HCT116 (cell line): ENCODE measurements at regions not wholly inside any gene's neighbourhood (a gene's known extent, or its start where the extent isn't known, plus 50 kb on each side); places are given as distances from the start of the nearest gene placed in this dataset.

Experiments used
- ATAC-seq: fragments of 200-7000 bp; cut with Tn5 transposase; 2 replicates; pipeline ENCODE4 v1.9.1; 2020; ENCODE audit warnings: mild to moderate bottlenecking, moderate library complexity
- BruUV-seq: library from RNA; stranded (reverse); fragments of 400-500 nt; replicated peaks from 2 replicates; lab custom pipeline; 2021; lab: Mats Ljungman, UMichigan
- CTCF ChIA-PET: fragments of 300-600 bp; sonication (Branson Sonifier 250); formaldehyde crosslinking; loops from one replicate; lab custom pipeline; 2021; ENCODE audit warnings: antibody characterized with exemption; lab: Charles Lee
- POLR2A ChIA-PET: fragments of 300-600, 350-600 bp; sonication (Branson Sonifier 250); formaldehyde crosslinking; loops from one replicate; lab custom pipeline; 2021; ENCODE audit warnings: antibody characterized with exemption; lab: Charles Lee
- RAD21 ChIA-PET, 2 experiments: fragments of 300-600 bp; sonication (Branson Sonifier 250); formaldehyde crosslinking; loops; one replicate each; lab custom pipeline; 2023; ENCODE audit warnings: low total read pairs in 2 of 2; ENCODE audit not compliant: uncharacterized antibody in 2 of 2, unreplicated experiment in 2 of 2, low non-redundant PET in 1 of 2; lab: Charles Lee
- DNase-seq: peaks from one replicate; pipeline ENCODE4 v3.0.0-alpha.2; 2010; ENCODE audit warnings: low read depth, low spot score
- H2AFZ ChIP-seq: fragments of 200-600 bp; shearing (Covaris generic), sonication (generic); 2 replicates; pipeline ENCODE4 v1.6.1; 2017; ENCODE audit warnings: low read depth, mixed run types, mixed read lengths, antibody characterized with exemption, low read length; ENCODE audit not compliant: poor library complexity, severe bottlenecking
- H3K27ac ChIP-seq: 2 replicates; pipeline ENCODE4 v1.5.1; 2012; ENCODE audit warnings: low read depth, low read length
- H3K27me3 ChIP-seq: fragments of 200-600 bp; sonication (generic); 2 replicates; pipeline ENCODE4 v1.6.1; 2016; ENCODE audit warnings: mixed run types, low read length, mixed read lengths; ENCODE audit not compliant: insufficient read depth
- H3K36me3 ChIP-seq, 2 experiments: fragments of 200-500 bp in 1 of 2; fragments of 200-600 bp in 1 of 2; sonication (Bioruptor generic) in 1 of 2; sonication (generic) in 1 of 2; 2 replicates each; pipeline versions ENCODE4 v1.5.1 to v1.6.1; 2014 to 2016; ENCODE audit warnings: low read length in 2 of 2, inconsistent platforms in 1 of 2, mixed read lengths in 1 of 2, mixed run types in 1 of 2; ENCODE audit not compliant: insufficient read depth in 2 of 2, control insufficient read depth in 1 of 2
- H3K4me1 ChIP-seq, 2 experiments: fragments of 200-600 bp in 1 of 2; sonication (generic) in 1 of 2; 2 replicates each; pipeline versions ENCODE4 v1.5.1 to v1.6.1; 2012 to 2017; ENCODE audit warnings: low read length in 2 of 2, inconsistent platforms in 1 of 2, mild to moderate bottlenecking in 1 of 2, mixed read lengths in 1 of 2, mixed run types in 1 of 2, moderate library complexity in 1 of 2; ENCODE audit not compliant: insufficient read depth in 2 of 2, control insufficient read depth in 1 of 2
- H3K4me2 ChIP-seq: fragments of 200-600 bp; sonication (generic); 2 replicates; pipeline ENCODE4 v1.6.1; 2017; ENCODE audit warnings: mixed run types, low read length, mixed read lengths
- H3K4me3 ChIP-seq, 2 experiments: fragments of 200-600 bp in 1 of 2; sonication (generic) in 1 of 2; replicated peaks in 1 of 2; 2 replicates each; pipeline ENCODE4 v1.5.1; 2011 to 2016; ENCODE audit warnings: low read length in 2 of 2, control low read depth in 1 of 2, low read depth in 1 of 2, mild to moderate bottlenecking in 1 of 2, mixed read lengths in 1 of 2, mixed run types in 1 of 2
- H3K79me2 ChIP-seq: fragments of 200-600 bp; sonication (generic); 2 replicates; pipeline ENCODE4 v1.6.1; 2017; ENCODE audit warnings: mild to moderate bottlenecking, mixed run types, low read length, moderate library complexity, mixed read lengths; ENCODE audit not compliant: insufficient read depth
- H3K9ac ChIP-seq: fragments of 200-600 bp; sonication (generic); 2 replicates; pipeline ENCODE4 v1.6.1; 2016; ENCODE audit warnings: low read length, mixed read lengths
- H3K9me2 ChIP-seq: fragments of 200-600 bp; sonication (generic), shearing (Covaris generic); 2 replicates; pipeline ENCODE4 v1.6.1; 2017; ENCODE audit warnings: mixed run types, mild to moderate bottlenecking, moderate library complexity; ENCODE audit not compliant: insufficient read depth
- H3K9me3 ChIP-seq, 2 experiments: fragments of 200-500 bp in 1 of 2; fragments of 200-600 bp in 1 of 2; sonication (Bioruptor generic) in 1 of 2; sonication (generic) in 1 of 2; 2 replicates each; pipeline ENCODE4 v1.6.1; 2014 to 2017; ENCODE audit warnings: low read length in 2 of 2, mixed read lengths in 2 of 2, inconsistent platforms in 1 of 2, low read depth in 1 of 2, mild to moderate bottlenecking in 1 of 2, mixed run types in 1 of 2, moderate library complexity in 1 of 2; ENCODE audit not compliant: control insufficient read depth in 1 of 2, insufficient read depth in 1 of 2
- H4K20me1 ChIP-seq: fragments of 200-600 bp; sonication (generic), shearing (Covaris generic); 2 replicates; pipeline ENCODE4 v1.6.1; 2017; ENCODE audit warnings: mixed run types, mild to moderate bottlenecking, moderate library complexity; ENCODE audit not compliant: insufficient read depth
- CBX3 ChIP-seq: IDR thresholded peaks from 2 replicates; pipeline ENCODE4 v1.6.1; 2012; ENCODE audit warnings: low read depth
- CEBPB ChIP-seq: IDR thresholded peaks from 2 replicates; pipeline ENCODE4 v1.6.1; 2012; ENCODE audit warnings: low read depth
- EGR1 ChIP-seq: IDR thresholded peaks from 2 replicates; pipeline ENCODE4 v1.6.1; 2012; ENCODE audit warnings: low read depth
- EZH2 ChIP-seq: fragments of 200-600 bp; sonication (generic); IDR thresholded peaks from 2 replicates; pipeline ENCODE4 v1.6.1; 2017; ENCODE audit warnings: antibody characterized with exemption, mixed run types
- POLR2A ChIP-seq: IDR thresholded peaks from 2 replicates; pipeline ENCODE4 v1.7.0; 2011; ENCODE audit warnings: borderline replicate concordance; ENCODE audit not compliant: insufficient read depth, insufficient read length; ENCODE audit errors: extremely low read depth
- POLR2AphosphoS5 ChIP-seq: IDR thresholded peaks from 2 replicates; pipeline ENCODE4 v1.6.1; 2011; ENCODE audit warnings: mild to moderate bottlenecking, low read depth, low read length, moderate library complexity
- RAD21 ChIP-seq: IDR thresholded peaks from 2 replicates; pipeline ENCODE4 v1.6.1; 2012; ENCODE audit warnings: low read depth, mild to moderate bottlenecking
- SP1 ChIP-seq: IDR thresholded peaks from 2 replicates; pipeline ENCODE4 v1.6.1; 2012; ENCODE audit warnings: low read depth
- TCF7L2 ChIP-seq: IDR thresholded peaks from 2 replicates; pipeline ENCODE4 v1.7.0; 2011; ENCODE audit warnings: borderline replicate concordance, inconsistent platforms; ENCODE audit not compliant: insufficient read depth, insufficient read length; ENCODE audit errors: extremely low read depth
- YY1 ChIP-seq: IDR thresholded peaks from 2 replicates; pipeline ENCODE4 v1.6.1; 2011; ENCODE audit warnings: low read length, low read depth, moderate library complexity, mild to moderate bottlenecking; ENCODE audit not compliant: insufficient replicate concordance; ENCODE audit errors: extremely low read depth
- ZNF274 ChIP-seq: fragments of 200-500 bp; sonication (Bioruptor generic); IDR thresholded peaks from 2 replicates; pipeline ENCODE4 v1.6.1; 2014; ENCODE audit warnings: mild to moderate bottlenecking, low read depth, low read length, inconsistent platforms
- intact Hi-C: fragments of 100-400 bp; cut with micrococcal nuclease; formaldehyde crosslinking; loops from 2 replicates; pipeline ENCODE4 v1.10.0; 2022
- TF ChIP-seq, protein P1 (sequence below): IDR thresholded peaks from 2 replicates; pipeline ENCODE4 v1.6.1; 2011; ENCODE audit warnings: mild to moderate bottlenecking, low read length, moderate library complexity; ENCODE audit not compliant: insufficient replicate concordance; ENCODE audit errors: extremely low read depth
- TF ChIP-seq, protein P2 (sequence below): IDR thresholded peaks from 2 replicates; pipeline ENCODE4 v1.6.1; 2012; ENCODE audit warnings: low read depth
- TF ChIP-seq, protein P3 (sequence below): IDR thresholded peaks from 2 replicates; pipeline ENCODE4 v1.6.1; 2012

DNA sequence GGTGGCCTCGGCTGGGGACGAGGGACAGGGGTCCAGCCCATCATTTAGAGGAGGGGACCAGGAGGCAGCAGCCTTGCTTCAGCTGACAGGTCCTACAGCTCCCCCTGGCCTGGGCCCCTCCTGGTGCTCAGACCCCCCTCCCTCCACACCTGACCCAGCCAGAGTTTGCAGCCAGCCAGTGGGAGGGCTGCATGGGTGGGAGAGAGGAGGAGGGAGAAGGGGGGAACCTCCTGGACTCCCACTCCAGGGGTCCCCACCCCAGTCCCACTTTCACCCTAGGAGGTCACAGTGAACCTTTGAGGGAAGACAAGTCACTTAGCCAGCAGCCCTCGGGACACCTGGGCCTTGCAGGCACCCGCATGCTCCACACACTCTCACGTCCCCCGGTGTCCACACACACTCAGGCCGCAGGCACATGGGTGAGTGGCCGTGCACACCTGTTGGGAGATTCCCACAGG is 108.9 kb upstream of the ZBTB40 start:
- ATAC-seq = no peak
- Histone ChIP-seq H3K27me3 (peaks cover 11% of the 10 kb centered on the region; the same call in 1 of the 2 replicates), H3K79me2 (no peaks in the 10 kb centered on the region), H3K4me3 (no peak overlapping the region), H4K20me1 (no peaks in the 10 kb centered on the region), H3K9me2 (no peaks in the 10 kb centered on the region), H3K36me3 (no peaks in the 10 kb centered on the region), H3K4me1 (no peaks in the 10 kb centered on the region), H3K4me2 (no peak overlapping the region), H2AFZ (no peak overlapping the region), H3K9me3 (no peaks in the 10 kb centered on the region), H3K9ac (no peak overlapping the region), H3K27ac (no peak overlapping the region)
- ChIA-PET CTCF (no interaction called here), RAD21 (no interaction called here), POLR2A (no interaction called here)
- TF ChIP-seq CBX3 = no peak
- intact Hi-C loops = no loop called here
- BruUV-seq = no TSS peak
- no peak for DNase-seq

DNA sequence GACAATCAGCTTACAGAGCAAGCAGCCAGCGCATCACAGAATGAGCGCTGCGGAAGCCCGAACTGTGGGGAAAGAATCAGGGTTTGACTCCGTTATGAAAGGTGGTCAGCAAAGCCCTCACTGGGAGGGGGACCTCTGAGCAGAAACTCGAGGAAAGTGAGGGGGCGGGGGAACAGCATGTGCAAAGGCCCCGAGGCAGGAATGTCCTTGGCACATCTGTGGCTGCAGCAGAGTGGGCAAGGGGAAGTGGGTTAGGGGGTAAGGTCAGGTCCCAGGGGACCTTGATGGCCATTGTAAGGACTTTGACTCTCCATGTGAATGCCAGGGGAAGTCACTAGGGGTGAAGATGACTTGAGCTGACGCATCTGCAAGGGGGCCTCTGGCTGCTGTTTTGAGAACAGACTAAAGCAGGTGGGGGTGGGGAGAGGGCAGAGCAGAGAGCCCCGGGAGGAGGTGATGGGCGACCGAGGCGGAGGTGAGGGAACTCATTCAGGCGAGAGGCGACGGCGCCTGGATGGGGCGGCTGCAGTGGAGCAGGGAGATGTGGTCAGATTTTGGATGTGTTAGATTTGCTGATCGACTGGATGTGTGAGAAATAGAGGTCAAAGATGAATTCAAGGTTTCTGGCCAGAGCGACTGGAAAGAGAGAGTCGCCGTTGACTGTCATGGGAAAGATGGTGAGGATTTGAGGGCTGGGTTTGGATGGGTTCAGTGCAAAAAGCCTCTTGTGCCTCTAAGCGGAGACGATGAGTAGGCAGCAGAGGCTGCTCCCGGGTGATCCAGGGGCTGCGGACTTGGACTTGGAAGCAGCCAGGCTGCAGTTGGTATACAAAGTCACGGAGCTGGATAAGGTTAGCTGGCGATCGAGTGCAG is 108.0 kb upstream of the ZBTB40 start:
- H3K9me3 ChIP-seq = no peaks in the 10 kb centered on the region
- no peak overlapping the region for H3K4me2 ChIP-seq
- ATAC-seq = no peak
- no peaks in the 10 kb centered on the region for H3K4me1 ChIP-seq
- no peak overlapping the region for H3K9ac ChIP-seq
- H3K79me2 ChIP-seq = no peaks in the 10 kb centered on the region
- CTCF ChIA-PET = no interaction called here
- no peak overlapping the region for H2AFZ ChIP-seq
- no peaks in the 10 kb centered on the region for H3K9me2 ChIP-seq
- no peaks in the 10 kb centered on the region for H3K36me3 ChIP-seq
- peaks cover 17% of the 10 kb centered on the region; the same call in 1 of the 2 replicates for H3K27me3 ChIP-seq
- H3K4me3 ChIP-seq = no peak overlapping the region
- H4K20me1 ChIP-seq = no peaks in the 10 kb centered on the region
- POLR2A ChIA-PET = no interaction called here
- no TSS peak for BruUV-seq
- DNase-seq = no peak
- no peak overlapping the region for H3K27ac ChIP-seq
- RAD21 ChIA-PET = no interaction called here
- intact Hi-C loops = no loop called here
- TF ChIP-seq CEBPB (no peak), POLR2AphosphoS5 (no peak), SP1 (no peak), RAD21 (no peak), YY1 (no peak), POLR2A (no peak), ZNF274 (no peak), TCF7L2 (no peak), EZH2 (no peak), EGR1 (no peak)
- TF ChIP-seq, protein P1, sequence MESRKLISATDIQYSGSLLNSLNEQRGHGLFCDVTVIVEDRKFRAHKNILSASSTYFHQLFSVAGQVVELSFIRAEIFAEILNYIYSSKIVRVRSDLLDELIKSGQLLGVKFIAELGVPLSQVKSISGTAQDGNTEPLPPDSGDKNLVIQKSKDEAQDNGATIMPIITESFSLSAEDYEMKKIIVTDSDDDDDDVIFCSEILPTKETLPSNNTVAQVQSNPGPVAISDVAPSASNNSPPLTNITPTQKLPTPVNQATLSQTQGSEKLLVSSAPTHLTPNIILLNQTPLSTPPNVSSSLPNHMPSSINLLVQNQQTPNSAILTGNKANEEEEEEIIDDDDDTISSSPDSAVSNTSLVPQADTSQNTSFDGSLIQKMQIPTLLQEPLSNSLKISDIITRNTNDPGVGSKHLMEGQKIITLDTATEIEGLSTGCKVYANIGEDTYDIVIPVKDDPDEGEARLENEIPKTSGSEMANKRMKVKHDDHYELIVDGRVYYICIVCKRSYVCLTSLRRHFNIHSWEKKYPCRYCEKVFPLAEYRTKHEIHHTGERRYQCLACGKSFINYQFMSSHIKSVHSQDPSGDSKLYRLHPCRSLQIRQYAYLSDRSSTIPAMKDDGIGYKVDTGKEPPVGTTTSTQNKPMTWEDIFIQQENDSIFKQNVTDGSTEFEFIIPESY = no peak
- TF ChIP-seq, protein P2, sequence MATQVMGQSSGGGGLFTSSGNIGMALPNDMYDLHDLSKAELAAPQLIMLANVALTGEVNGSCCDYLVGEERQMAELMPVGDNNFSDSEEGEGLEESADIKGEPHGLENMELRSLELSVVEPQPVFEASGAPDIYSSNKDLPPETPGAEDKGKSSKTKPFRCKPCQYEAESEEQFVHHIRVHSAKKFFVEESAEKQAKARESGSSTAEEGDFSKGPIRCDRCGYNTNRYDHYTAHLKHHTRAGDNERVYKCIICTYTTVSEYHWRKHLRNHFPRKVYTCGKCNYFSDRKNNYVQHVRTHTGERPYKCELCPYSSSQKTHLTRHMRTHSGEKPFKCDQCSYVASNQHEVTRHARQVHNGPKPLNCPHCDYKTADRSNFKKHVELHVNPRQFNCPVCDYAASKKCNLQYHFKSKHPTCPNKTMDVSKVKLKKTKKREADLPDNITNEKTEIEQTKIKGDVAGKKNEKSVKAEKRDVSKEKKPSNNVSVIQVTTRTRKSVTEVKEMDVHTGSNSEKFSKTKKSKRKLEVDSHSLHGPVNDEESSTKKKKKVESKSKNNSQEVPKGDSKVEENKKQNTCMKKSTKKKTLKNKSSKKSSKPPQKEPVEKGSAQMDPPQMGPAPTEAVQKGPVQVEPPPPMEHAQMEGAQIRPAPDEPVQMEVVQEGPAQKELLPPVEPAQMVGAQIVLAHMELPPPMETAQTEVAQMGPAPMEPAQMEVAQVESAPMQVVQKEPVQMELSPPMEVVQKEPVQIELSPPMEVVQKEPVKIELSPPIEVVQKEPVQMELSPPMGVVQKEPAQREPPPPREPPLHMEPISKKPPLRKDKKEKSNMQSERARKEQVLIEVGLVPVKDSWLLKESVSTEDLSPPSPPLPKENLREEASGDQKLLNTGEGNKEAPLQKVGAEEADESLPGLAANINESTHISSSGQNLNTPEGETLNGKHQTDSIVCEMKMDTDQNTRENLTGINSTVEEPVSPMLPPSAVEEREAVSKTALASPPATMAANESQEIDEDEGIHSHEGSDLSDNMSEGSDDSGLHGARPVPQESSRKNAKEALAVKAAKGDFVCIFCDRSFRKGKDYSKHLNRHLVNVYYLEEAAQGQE = no peak
- TF ChIP-seq, protein P3, sequence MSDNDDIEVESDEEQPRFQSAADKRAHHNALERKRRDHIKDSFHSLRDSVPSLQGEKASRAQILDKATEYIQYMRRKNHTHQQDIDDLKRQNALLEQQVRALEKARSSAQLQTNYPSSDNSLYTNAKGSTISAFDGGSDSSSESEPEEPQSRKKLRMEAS = no peak
